Epithelial cell of proximal tubule (primary cell): ENCODE measurements at regions not wholly inside any gene's neighbourhood (a gene's known extent, or its start where the extent isn't known, plus 50 kb on each side); places are given as distances from the start of the nearest gene placed in this dataset.

Source experiments
- DNase-seq: peaks from one replicate; pipeline ENCODE4 v3.0.0-alpha.2; 2011; ENCODE audit warnings: low read depth
- H3K4me3 ChIP-seq: 2 replicates; pipeline ENCODE4 v1.5.1; 2011; ENCODE audit warnings: low read depth, mild to moderate bottlenecking, low read length
- TF ChIP-seq, protein P1 (sequence below): conservative IDR thresholded peaks from 2 replicates; pipeline ENCODE4 v1.5.1; 2012; ENCODE audit warnings: low read depth, mild to moderate bottlenecking, low read length

GRCh38 chr3:78267235-78267634, 1227.3 kb downstream of the ROBO2 start:
- H3K4me3 ChIP-seq, result no peak overlapping the region
- TF ChIP-seq, protein P1, sequence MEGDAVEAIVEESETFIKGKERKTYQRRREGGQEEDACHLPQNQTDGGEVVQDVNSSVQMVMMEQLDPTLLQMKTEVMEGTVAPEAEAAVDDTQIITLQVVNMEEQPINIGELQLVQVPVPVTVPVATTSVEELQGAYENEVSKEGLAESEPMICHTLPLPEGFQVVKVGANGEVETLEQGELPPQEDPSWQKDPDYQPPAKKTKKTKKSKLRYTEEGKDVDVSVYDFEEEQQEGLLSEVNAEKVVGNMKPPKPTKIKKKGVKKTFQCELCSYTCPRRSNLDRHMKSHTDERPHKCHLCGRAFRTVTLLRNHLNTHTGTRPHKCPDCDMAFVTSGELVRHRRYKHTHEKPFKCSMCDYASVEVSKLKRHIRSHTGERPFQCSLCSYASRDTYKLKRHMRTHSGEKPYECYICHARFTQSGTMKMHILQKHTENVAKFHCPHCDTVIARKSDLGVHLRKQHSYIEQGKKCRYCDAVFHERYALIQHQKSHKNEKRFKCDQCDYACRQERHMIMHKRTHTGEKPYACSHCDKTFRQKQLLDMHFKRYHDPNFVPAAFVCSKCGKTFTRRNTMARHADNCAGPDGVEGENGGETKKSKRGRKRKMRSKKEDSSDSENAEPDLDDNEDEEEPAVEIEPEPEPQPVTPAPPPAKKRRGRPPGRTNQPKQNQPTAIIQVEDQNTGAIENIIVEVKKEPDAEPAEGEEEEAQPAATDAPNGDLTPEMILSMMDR, result no peak

GRCh38 chr3:78268087-78268486, 1228.2 kb downstream of the ROBO2 start:
- TF ChIP-seq, protein P1, result no peak
- no peak overlapping the region for H3K4me3 ChIP-seq
- no peak for DNase-seq

More at GRCh38 chr3:78267235-78267634, 1227.3 kb downstream of the ROBO2 start:
- no peak for DNase-seq

DNA sequence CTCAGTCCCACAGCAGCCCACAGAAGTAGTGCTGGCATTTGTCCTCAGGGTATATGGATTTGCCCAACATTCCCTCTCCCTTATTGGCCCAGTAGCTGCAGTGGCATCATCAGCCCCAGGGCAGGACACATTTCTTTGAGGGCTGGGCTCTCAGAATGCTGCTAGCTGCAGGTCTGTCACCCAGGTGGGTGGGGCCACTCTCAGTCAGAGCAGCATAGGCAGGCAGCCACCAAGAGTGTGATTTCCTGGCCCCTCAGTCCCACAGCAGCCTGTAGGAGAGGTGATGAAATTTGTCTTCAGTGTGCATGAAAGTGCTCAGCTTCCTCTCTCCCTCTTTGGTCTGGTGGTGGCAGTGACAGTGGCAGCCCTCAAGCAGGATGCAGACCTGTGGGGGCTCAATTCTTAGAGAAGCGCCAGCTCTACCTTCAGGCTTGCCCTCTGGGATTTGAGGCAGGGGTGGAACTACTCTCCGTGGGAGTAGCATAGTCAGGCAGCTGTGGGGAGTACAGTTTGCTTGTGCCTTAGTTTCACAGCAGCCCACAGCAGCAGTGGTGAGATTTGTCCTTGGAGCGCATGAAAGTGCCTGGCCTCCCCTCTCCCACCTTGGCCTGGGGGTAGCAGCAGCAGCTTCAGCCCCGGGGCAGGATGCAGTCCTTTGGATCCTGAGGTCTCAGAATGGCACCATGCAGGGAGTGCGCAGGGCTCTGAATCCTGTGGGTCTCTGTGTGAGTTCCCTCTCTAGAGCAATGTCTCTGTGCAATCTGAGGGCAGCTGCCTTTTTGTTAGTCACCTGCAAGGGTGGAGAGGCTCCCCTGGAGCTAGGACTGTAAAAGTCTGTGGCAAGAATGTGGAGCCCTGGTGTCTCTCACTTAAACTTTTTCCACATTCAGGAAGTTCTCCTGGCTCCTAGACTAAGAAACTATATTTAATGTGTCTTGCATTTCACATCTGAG, 1229.1 kb downstream of the ROBO2 start:
- H3K4me3 ChIP-seq, result no peak overlapping the region
- TF ChIP-seq, protein P1, result no peak
- no peak for DNase-seq

DNA sequence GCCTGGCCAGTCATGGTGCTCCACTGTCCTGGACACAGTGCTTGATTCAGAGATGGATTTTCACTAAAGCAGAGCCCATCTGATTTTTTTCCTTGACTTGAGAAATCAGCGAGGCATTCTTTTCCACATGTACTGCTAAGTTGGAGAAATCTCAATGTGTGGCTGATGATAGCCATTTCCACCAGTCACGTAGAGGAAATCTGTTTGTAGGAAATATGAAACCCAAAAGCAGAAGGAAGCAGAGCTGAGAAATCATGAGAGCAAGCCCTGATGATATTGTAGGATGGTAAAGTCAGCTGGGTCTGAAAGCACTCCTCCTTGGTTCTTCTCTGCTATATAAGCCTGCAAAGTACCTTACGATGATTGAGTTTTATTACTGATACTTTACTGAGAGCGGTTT, 1233.4 kb downstream of the ROBO2 start:
- no peak overlapping the region for H3K4me3 ChIP-seq
- DNase-seq, result no peak
- TF ChIP-seq, protein P1, result no peak

DNA sequence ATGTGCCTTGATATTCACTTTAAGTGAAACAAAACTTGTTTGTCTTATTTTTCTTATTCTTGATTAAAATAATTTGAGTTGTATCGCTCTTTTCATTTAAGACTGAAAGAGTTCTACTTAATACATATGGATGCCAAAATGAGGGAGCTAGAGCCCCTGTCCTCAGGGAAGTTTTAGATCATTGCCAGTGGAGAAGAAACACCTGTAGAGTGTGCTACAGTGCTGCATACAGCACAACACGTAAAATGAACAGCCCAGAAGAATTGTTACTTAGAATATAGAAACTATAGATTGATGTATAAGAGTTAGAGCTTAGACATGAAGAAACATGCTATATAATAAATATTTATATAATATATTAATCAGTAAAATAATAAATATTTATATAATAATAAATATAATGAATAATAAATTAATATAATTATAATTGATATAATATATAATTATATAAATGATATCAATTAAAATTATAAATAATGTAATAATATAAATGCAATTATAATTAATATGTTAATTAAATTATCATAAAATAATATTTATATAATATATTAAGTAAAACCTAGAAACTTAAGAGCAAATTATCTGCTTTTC, 1234.7 kb downstream of the ROBO2 start:
- DNase-seq, result no peak
- H3K4me3 ChIP-seq, result no peak overlapping the region
- TF ChIP-seq, protein P1, result peak; percentile 39

- TF ChIP-seq, protein P1, result no peak
Observed at GRCh38 chr3:78275420-78275852, 1235.5 kb downstream of the ROBO2 start.

More at GRCh38 chr3:78275420-78275852, 1235.5 kb downstream of the ROBO2 start:
- DNase-seq, result no peak
- no peak overlapping the region for H3K4me3 ChIP-seq
